GM21528 (cell line): ENCODE measurements at regions not wholly inside any gene's neighbourhood (a gene's known extent, or its start where the extent isn't known, plus 50 kb on each side); places are given as distances from the start of the nearest gene placed in this dataset.
"Not testable (repeated sequence)": the region's sequence is repeated elsewhere in the genome, so short reads cannot be mapped to it uniquely, and the experiment has no call there.

Experiments used
- ATAC-seq: cut with Tn5 transposase; IDR thresholded peaks from one replicate; pipeline ENCODE4 v1.9.1; 2021; ENCODE audit warnings: mild to moderate bottlenecking, moderate library complexity; ENCODE audit not compliant: unreplicated experiment, low FRiP score

DNA sequence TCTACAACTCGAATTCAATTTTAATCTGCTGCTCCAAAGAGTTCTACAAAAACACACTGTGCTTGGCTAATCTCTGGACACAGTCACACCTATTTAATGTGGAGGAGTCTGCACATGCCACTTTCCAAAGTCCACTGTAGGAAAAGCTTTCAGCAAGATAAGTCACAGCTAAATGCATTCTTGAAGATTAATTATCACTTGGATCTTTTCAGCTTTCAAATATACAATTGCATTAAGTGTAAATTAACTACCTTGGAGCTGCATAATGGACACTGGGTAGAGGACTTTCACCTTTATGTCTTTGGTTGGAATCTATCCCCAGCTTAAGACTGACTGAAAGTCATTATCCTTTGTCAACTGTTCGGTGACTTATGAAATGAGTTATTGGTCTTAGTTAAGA is 565.1 kb downstream of the PIK3C3 start:
- no peak for ATAC-seq

DNA sequence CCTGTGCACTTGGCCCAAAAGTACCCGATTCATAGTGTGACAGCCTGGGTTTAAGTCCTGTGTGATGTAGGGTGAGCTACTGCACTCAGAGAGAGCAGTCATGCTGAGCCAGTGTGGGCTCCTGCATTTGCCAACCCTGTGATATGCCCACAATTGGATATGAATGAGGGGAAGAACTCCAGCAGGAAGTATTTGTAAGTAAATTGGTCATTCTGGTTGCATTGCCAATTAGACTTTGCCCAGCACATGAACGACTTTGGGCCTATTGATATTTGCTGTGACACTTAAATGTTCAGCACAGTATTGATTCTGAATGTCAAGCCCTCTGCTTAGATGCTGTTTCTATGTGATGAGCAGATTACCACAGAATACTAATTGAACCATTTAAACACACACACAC is 570.9 kb downstream of the PIK3C3 start:
- no peak for ATAC-seq

DNA sequence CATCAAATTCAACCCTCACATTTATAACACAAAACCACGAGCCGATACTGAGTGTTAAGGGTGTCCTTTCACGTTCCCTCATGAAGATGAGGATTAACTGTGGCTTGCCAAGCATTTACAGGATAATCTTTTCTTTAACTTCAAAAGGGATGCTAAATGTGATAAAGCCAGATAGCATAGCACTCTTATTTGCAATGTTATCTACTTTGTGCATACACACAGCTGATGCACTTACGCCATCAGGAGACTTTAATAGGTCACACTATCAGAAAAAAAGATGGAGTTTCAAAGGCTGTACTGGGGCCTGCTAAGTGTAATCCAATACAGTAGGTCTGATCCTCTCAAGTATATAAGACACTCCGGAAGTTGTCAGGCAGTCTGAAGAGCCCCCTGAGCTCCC is 572.7 kb downstream of the PIK3C3 start:
- ATAC-seq = no peak

DNA sequence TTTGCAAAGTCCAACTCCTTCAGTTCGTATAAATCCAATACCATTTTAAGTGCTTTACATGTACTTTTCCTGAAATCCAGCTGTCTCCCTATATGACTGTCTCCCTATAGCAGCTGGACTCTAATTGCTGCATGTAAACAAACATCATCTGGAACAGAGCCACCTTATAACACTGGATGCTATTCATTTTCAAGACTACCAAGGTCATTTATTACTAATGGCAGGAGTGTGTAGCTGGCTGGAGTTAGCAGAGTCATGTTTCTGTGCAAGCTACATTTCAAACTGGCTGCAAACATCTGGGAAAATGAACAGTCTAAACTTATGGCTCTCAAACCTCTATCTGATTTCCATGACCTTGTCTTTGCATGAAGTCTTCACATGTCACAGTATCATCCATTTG is 575.2 kb downstream of the PIK3C3 start:
- ATAC-seq = no peak

DNA sequence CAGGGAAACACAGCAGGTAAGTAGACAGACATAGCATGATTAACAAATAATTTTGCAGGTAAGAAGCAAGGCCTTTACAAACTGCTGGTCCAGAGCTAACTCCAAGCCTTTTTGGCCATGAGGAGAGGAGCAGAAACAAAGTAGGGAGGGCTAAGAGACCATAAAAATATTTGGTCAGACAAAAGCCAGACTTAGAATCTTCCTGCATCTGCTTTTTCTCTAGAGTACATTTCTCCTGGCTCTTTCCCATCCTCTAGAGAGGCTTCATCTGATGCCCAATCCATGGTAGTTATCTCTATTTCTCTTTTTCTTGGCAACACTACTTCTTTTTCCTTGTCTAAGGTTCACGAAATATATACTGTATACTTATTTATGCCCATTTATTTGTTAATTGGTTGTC is 577.1 kb downstream of the PIK3C3 start:
- no peak for ATAC-seq

DNA sequence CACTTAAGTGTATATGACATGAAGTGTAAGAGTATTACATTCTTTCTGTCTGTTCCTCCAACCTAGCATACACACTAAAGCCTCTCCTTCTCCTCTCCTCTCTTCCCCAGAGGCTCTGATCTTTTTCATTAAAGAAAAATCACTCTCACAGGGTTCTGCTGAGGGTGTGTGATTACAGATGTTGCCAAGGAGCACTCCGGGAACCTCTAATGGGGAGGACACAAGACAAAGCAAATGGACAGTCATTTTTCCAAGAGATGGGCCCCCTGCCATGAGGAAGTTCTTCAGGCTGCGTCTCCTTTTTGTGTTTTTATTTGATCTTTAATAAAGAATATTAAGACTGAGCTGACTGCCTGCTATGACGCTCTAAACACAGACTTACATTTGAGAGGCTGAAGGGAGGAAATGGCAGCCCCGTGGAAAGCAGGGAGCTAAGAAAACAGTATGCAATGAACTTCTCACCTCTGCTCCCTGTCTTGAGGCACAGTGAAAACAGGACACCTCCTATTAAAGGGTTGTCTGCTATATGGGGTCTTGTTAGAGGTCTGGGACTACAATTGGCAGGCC is 578.1 kb downstream of the PIK3C3 start:
- ATAC-seq = no peak

DNA sequence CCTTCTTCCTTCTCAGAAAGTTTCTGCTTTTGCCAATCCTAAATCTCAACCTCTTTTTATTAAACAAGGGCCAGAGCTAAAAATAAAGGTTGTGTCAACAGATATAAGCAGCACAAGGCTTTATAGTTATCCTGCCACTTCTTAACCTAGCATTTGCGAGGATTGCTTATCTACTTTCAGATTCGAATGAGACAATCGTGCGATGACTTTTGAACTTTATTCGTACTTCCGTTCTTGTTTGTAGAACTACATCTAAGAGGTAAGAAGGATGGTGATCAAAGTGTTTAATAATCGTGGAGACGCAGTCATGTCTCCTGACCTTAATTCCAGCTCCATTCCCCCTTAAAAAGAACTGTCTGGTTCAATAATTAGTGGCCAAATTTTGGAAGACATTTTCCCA is 578.6 kb downstream of the PIK3C3 start:
- ATAC-seq = no peak

DNA sequence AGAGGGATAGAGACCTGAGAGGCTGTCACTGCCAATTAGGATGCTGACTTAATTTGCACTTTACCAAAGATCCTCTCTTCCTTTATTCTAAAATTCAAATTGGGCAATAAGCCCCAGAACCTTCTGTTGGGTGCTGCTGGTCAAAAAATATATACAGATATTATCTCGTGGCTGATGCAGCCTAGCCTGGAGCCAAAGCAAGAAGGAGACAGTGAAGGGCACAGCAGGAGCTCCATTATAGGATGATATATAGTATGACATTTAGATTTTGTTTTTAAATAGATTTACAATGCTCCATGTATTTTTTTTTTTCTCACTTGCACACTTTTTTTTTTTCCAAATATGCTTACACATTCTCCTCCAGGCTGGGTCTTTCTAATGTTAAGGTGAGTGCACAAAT is 579.3 kb downstream of the PIK3C3 start:
- no peak for ATAC-seq

DNA sequence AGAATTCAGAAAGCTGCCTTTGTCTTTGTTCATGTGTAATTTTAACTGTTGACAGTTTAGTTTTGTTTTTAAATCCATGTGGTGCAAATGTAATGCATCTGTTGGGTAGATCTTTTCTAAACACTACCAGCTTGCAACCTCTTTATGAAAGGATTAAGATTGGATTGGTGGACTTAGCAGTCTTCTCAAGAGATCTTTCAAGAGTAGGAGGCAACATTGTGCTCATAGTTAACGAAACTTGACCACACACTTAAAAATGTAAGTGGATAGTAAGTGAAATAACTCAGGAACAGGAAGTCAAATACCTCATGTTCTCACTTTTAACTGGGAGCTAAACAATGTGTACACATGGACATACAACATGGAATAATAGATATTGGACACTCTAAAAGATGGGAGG is 579.0 kb downstream of the RIT2 start:
- no peak for ATAC-seq

DNA sequence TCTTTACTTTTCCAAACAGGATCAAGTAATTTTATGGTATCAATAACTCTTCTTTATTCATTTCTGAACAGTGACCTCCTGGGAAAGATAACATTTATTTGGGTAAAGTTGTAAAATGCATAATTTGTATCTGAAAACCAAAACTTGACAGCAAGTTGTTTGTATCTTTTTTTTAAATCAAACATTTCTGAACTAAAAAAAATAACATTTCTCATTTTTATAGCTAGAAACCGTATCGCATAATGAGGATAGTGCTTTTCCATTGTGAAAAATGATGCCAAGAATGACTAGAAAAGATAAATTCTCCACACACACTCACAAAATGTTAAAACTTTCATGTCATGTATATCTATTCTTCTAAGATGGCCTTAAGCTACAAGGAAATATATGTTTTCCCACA is 578.2 kb downstream of the RIT2 start:
- no peak for ATAC-seq

DNA sequence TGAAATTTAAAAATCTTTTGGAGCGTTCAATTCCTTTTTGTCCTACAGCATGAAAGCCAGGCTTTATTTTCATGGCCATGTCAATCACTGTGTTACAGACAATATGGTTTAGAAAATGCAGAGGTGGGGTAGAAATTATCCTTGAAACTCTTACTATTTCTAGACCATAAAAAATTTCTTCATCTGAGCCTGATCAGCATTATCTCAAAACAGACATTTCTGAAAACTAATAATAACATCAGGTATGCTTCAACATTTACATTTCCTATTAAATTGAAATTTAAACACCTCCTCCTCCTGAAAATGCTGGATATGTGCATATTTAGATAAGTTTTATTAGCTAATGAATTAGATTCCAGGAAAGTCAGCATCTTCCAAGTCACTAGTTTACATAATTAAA is 570.6 kb downstream of the RIT2 start:
- ATAC-seq = no peak

DNA sequence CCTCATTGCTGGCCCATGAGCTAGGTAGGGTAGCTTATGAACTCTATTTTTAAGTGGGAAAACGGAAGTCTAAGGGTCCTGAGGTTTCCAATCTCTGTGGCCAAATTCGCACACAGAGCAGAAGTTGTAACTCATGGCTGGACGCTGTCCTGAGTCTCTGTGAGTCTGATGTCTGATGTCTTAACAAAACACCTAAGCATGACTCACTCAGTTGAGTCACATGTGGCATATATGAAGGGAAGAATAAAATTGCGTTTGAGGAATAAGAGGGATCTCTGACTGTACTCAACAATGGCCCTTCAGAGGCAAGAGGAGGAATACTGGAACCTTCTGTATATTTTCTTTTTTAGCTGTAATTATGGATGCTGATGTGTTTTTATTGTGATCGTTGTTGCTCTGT is 569.7 kb downstream of the RIT2 start:
- ATAC-seq = no peak

DNA sequence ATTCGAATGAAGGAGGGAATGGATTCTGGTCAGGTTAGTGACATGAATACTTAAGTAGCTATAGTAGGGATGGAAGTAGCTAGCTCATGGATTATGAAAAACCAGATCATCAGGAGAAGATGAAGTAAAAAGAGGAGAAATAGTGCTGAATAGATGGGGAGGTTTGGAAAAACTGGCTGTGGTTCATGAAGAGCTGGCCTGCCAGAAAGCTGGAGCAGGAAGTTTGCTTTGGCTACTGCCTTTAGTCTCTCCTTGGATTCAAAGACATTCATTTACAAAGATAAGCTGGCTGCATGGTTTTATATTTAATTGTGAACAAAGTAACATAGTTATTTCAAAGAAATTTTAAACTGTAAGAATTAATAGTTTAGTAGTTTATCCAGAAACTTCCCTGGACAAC is 567.0 kb downstream of the RIT2 start:
- ATAC-seq = no peak

DNA sequence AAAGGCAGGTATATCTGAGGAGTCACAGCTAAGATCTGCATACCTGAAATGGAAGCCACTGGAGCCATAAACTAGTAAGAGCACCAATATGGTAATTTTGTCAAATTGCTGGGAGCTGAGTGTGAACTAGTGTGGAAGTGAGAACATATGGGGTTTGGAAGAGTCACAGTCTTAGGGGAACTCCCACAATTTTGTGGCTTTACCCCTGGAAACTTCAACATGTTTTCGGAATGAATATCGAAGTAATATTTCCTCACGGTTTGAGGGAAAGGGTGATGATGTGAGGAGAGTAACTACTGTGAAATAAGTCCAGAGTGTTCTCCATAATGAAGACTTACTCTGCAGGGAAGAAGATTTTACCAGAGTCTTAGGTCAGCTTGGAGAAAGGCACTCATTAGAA is 565.9 kb downstream of the RIT2 start:
- ATAC-seq = no peak

DNA sequence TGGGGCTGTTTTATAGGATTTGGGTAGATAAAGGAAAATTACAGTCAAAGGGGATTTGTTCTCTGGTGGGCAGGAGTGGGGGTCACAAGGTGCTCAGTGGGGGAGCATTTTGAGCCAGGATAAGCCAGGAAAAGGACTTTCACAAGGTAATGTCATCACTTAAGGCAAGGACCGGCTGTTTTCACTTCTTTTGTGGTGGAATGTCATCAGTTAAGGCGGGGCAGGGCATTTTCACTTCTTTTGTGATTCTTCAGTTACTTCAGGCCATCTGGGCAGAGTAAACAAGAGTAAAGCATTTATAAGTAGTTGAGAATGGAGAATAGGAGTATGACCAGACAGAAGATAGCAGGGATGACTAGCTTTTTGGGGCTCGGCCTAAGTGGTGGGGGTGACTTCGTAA is 562.9 kb downstream of the RIT2 start:
- not testable (repeated sequence) for ATAC-seq

DNA sequence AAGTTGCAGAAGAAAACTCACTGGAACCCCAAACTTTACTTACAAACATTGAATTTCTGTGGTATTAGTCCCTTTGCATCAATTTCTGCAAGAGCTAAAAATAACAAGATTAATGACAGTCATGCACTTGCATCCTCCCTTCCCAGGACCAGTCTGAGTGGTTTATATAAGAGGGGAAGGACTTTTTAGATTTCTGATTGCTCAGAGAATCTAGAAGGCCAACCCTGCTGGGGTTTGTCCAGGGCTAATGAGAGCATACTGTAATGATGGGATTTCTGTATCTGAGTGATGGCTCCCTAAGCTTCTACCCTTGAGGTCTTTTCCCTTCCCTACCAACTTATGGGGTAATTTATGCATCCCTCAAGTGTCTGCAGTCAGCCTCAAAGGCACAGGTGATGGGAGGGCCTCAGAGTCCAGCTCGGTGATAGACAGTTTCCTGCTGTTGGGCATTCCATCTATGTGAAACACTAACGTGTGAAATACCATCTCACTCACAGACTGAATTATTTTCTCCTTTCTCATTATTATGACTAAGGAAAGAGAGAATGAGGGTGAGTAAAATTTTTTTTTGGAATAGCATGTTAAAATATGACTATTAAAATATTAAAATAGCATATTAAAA is 556.3 kb downstream of the RIT2 start:
- ATAC-seq = no peak

DNA sequence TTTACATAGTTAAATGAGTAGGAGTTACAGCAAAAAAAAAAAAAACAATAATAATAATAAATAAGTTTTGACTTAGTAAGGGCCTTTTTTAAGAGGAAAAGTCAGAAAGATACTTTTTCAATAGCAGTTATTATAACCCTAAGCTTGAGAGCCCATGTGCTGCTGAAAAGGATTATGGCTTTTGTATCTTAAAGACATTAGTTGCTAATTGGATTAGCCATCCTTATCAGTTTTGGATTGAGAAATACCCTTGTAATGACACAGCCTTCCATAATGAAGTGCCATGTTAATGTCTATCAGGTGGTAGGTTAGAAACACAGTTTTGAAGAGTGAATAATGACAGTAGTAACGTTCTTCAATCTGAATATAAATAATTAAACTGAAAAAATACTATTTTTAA is 554.0 kb downstream of the RIT2 start:
- ATAC-seq = no peak

DNA sequence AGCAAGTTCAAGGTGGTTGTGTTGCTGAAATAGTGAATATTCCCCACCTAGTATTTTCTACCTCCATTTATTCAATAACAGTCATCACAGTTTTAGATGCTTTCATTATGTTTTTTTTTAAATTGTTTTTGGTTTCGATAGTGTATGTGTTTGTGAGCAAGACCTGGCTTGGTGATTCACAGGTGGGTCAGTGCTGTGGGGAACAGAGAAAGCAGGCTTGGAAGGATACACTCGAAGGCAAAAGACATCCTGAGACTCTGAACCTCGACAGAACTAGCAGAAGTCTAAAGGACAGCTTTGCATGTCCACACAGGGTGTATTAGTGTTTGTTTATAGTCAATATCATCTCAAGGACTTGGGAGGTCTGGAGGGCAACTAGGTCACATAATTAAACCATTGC is 551.5 kb downstream of the RIT2 start:
- no peak for ATAC-seq

DNA sequence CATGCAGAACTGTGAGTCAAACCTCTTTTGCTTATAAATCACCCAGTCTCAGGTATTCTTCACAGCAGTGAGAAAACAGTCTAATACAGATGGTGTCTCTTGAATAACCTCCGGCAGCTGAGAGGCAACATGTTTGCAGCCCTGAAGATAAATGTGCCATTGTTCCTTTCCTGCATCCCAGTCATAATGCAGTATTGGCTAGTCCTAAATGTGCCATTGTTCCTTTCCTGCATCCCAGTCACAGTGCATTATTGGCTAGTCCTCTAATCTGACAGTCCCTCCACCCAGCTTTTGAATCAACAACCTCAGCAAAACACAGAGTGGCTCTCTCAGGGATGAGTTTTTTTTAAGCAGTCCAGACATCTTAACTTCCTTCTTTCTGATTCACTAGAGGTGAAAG is 550.7 kb downstream of the RIT2 start:
- no peak for ATAC-seq

DNA sequence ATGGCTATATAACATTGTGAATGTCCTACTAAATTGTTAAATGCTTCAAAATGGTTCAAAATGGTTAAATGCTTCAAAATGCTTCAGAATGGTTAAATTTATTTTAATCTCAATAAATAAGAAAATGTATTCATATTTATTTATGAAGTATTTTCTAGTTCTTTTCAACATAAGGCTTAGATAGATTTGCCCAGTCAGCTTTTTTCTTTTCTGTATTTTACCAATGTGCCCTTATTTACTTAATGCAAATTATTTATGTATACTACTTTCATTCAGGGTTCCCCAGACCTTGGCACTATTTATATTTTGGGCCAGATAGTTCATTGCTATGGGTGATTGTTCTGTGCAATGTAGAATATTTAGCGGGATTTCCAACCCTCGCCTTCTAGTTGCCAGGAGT is 546.7 kb downstream of the RIT2 start:
- no peak for ATAC-seq

DNA sequence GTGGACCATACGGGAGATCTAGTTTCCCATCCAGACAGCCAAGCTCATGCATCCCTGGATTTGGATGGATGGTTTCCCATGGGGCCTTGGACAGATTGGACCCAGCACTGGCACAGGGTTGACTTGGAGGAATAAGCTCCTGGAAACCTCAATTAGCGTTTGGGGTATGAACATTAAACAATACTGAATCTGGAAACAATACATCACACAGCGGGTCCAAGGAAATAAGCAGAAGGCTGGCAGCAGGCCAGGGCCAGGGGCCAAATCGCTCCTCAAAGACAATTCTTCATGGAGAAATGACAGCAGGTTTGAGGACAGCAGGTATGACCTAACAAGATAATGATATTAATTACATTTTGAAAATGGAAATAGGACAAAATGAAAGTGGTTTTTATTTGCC is 540.6 kb downstream of the RIT2 start:
- ATAC-seq = no peak

DNA sequence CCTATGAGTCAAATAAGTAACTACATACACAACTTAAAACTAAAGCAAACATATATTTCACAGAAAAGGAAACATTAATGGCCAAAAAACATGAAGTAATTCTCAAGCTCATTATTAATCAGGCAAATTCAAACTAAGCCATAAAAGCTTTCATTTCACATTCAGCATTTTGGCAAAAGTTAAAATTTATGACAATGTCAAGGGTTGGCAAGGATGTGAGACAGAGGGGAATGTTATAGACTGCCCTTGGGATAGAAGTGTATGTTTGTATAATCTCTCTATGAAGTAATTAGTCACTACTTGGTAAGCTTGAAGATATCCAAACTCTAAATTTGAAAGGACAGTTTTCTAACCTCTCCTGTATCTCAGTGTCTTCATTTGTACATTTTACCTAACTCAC is 539.4 kb downstream of the RIT2 start:
- ATAC-seq = no peak

DNA sequence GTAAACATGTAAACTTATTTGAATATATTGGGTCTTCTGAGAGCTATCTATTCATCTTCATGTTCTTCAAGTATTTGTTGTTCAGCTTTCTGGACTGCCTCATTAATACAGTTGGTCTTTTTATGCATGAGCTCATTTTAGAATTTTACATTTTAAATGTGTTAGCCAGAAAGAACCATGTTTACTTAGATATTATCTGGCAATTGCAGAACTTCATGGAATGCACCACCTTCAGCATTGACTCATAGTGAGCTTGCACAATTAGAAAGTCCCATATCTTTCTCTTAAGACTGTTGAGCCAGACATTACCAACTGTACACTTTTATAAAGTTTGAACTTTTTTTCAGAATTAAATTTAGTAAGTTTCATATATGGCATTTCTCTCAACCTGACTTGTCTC is 536.7 kb downstream of the RIT2 start:
- no peak for ATAC-seq
